ENCODE measurements at regions not wholly inside any gene's neighbourhood (a gene's known extent, or its start where the extent isn't known, plus 50 kb on each side); places are given as distances from the start of the nearest gene placed in this dataset.

- Histone ChIP-seq H3K4me1 (ENCODE audit: control insufficient read depth, insufficient read depth, low read length, poor library complexity, severe bottlenecking) (no peaks in the 10 kb centered on the region), H3K9me3 (ENCODE audit: control insufficient read depth, low read length) (no peaks in the 10 kb centered on the region), H3K27me3 (replicated peaks; ENCODE audit: control insufficient read depth, insufficient read depth, low read length, poor library complexity, severe bottlenecking) (no peaks in the 10 kb centered on the region), H3K4me3 (ENCODE audit: insufficient read depth, low read depth, low read length, poor library complexity, severe bottlenecking) (no peak overlapping the region), H3K27ac (ENCODE audit: insufficient read depth, low read length, poor library complexity, severe bottlenecking) (no peak overlapping the region), H3K36me3 (ENCODE audit: control insufficient read depth, insufficient read depth, low read length) (no peaks in the 10 kb centered on the region)
- no peak for DNase-seq
These were observed 63.0 kb downstream of the RMI2 start for GRCh38 chr16:11408216-11408615.

- Histone ChIP-seq H3K27me3 (replicated peaks; ENCODE audit: control insufficient read depth, insufficient read depth, low read length, poor library complexity, severe bottlenecking) (no peaks in the 10 kb centered on the region), H3K4me3 (ENCODE audit: insufficient read depth, low read depth, low read length, poor library complexity, severe bottlenecking) (no peak overlapping the region), H3K36me3 (ENCODE audit: control insufficient read depth, insufficient read depth, low read length) (no peaks in the 10 kb centered on the region), H3K27ac (ENCODE audit: insufficient read depth, low read length, poor library complexity, severe bottlenecking) (no peak overlapping the region), H3K4me1 (ENCODE audit: control insufficient read depth, insufficient read depth, low read length, poor library complexity, severe bottlenecking) (no peaks in the 10 kb centered on the region), H3K9me3 (ENCODE audit: control insufficient read depth, low read length) (no peaks in the 10 kb centered on the region)
- no peak for DNase-seq
These were observed 64.1 kb downstream of the RMI2 start for GRCh38 chr16:11409398-11409797.

GRCh38 chr16:11410376-11411058 lies 65.3 kb downstream of the RMI2 start:
- no peak for DNase-seq
- H3K36me3 ChIP-seq (ENCODE audit: control insufficient read depth, insufficient read depth, low read length) = no peaks in the 10 kb centered on the region
- H3K4me3 ChIP-seq (ENCODE audit: insufficient read depth, low read depth, low read length, poor library complexity, severe bottlenecking) = no peak overlapping the region
- no peaks in the 10 kb centered on the region for H3K4me1 ChIP-seq (ENCODE audit: control insufficient read depth, insufficient read depth, low read length, poor library complexity, severe bottlenecking)
- H3K27me3 ChIP-seq (replicated peaks; ENCODE audit: control insufficient read depth, insufficient read depth, low read length, poor library complexity, severe bottlenecking) = no peaks in the 10 kb centered on the region
- H3K27ac ChIP-seq (ENCODE audit: insufficient read depth, low read length, poor library complexity, severe bottlenecking) = no peak overlapping the region
- no peaks in the 10 kb centered on the region for H3K9me3 ChIP-seq (ENCODE audit: control insufficient read depth, low read length)

GRCh38 chr16:11411059-11411550 lies 65.8 kb downstream of the RMI2 start:
- Histone ChIP-seq H3K9me3 (ENCODE audit: control insufficient read depth, low read length) (no peaks in the 10 kb centered on the region), H3K4me1 (ENCODE audit: control insufficient read depth, insufficient read depth, low read length, poor library complexity, severe bottlenecking) (no peaks in the 10 kb centered on the region), H3K36me3 (ENCODE audit: control insufficient read depth, insufficient read depth, low read length) (no peaks in the 10 kb centered on the region), H3K27ac (ENCODE audit: insufficient read depth, low read length, poor library complexity, severe bottlenecking) (no peak overlapping the region), H3K4me3 (ENCODE audit: insufficient read depth, low read depth, low read length, poor library complexity, severe bottlenecking) (no peak overlapping the region), H3K27me3 (replicated peaks; ENCODE audit: control insufficient read depth, insufficient read depth, low read length, poor library complexity, severe bottlenecking) (no peaks in the 10 kb centered on the region)
- DNase-seq = no peak

- H3K36me3 ChIP-seq (ENCODE audit: control insufficient read depth, insufficient read depth, low read length) = no peaks in the 10 kb centered on the region
- H3K9me3 ChIP-seq (ENCODE audit: control insufficient read depth, low read length) = no peaks in the 10 kb centered on the region
- no peak overlapping the region for H3K4me3 ChIP-seq (ENCODE audit: insufficient read depth, low read depth, low read length, poor library complexity, severe bottlenecking)
- no peaks in the 10 kb centered on the region for H3K27me3 ChIP-seq (replicated peaks; ENCODE audit: control insufficient read depth, insufficient read depth, low read length, poor library complexity, severe bottlenecking)
- no peak overlapping the region for H3K27ac ChIP-seq (ENCODE audit: insufficient read depth, low read length, poor library complexity, severe bottlenecking)
- DNase-seq = no peak
- no peaks in the 10 kb centered on the region for H3K4me1 ChIP-seq (ENCODE audit: control insufficient read depth, insufficient read depth, low read length, poor library complexity, severe bottlenecking)
These were observed 67.1 kb downstream of the RMI2 start for GRCh38 chr16:11412175-11412904.

- no peaks in the 10 kb centered on the region for H3K4me1 ChIP-seq (ENCODE audit: control insufficient read depth, insufficient read depth, low read length, poor library complexity, severe bottlenecking)
These were observed 68.0 kb downstream of the RMI2 start for GRCh38 chr16:11412965-11413887.

GRCh38 chr16:11413907-11414595 lies 68.8 kb downstream of the RMI2 start:
- H3K27me3 ChIP-seq (replicated peaks; ENCODE audit: control insufficient read depth, insufficient read depth, low read length, poor library complexity, severe bottlenecking) = no peaks in the 10 kb centered on the region
- no peaks in the 10 kb centered on the region for H3K9me3 ChIP-seq (ENCODE audit: control insufficient read depth, low read length)
- DNase-seq = no peak
- H3K36me3 ChIP-seq (ENCODE audit: control insufficient read depth, insufficient read depth, low read length) = no peaks in the 10 kb centered on the region
- H3K27ac ChIP-seq (ENCODE audit: insufficient read depth, low read length, poor library complexity, severe bottlenecking) = no peak overlapping the region
- no peaks in the 10 kb centered on the region for H3K4me1 ChIP-seq (ENCODE audit: control insufficient read depth, insufficient read depth, low read length, poor library complexity, severe bottlenecking)
- H3K4me3 ChIP-seq (ENCODE audit: insufficient read depth, low read depth, low read length, poor library complexity, severe bottlenecking) = no peak overlapping the region

More at GRCh38 chr16:11412965-11413887, 68.0 kb downstream of the RMI2 start:
- Histone ChIP-seq H3K4me3 (ENCODE audit: insufficient read depth, low read depth, low read length, poor library complexity, severe bottlenecking) (no peak overlapping the region), H3K36me3 (ENCODE audit: control insufficient read depth, insufficient read depth, low read length) (no peaks in the 10 kb centered on the region), H3K27ac (ENCODE audit: insufficient read depth, low read length, poor library complexity, severe bottlenecking) (no peak overlapping the region), H3K27me3 (replicated peaks; ENCODE audit: control insufficient read depth, insufficient read depth, low read length, poor library complexity, severe bottlenecking) (no peaks in the 10 kb centered on the region), H3K9me3 (ENCODE audit: control insufficient read depth, low read length) (no peaks in the 10 kb centered on the region)
- DNase-seq = no peak

GRCh38 chr16:11414815-11415775 lies 69.8 kb downstream of the RMI2 start:
- Histone ChIP-seq H3K9me3 (ENCODE audit: control insufficient read depth, low read length) (no peaks in the 10 kb centered on the region), H3K27ac (ENCODE audit: insufficient read depth, low read length, poor library complexity, severe bottlenecking) (no peak overlapping the region), H3K4me1 (ENCODE audit: control insufficient read depth, insufficient read depth, low read length, poor library complexity, severe bottlenecking) (no peaks in the 10 kb centered on the region), H3K4me3 (ENCODE audit: insufficient read depth, low read depth, low read length, poor library complexity, severe bottlenecking) (no peak overlapping the region), H3K27me3 (replicated peaks; ENCODE audit: control insufficient read depth, insufficient read depth, low read length, poor library complexity, severe bottlenecking) (no peaks in the 10 kb centered on the region), H3K36me3 (ENCODE audit: control insufficient read depth, insufficient read depth, low read length) (no peaks in the 10 kb centered on the region)
- no peak for DNase-seq
